ENCODE measurements at regions not wholly inside any gene's neighbourhood (a gene's known extent, or its start where the extent isn't known, plus 50 kb on each side); places are given as distances from the start of the nearest gene placed in this dataset.

DNA sequence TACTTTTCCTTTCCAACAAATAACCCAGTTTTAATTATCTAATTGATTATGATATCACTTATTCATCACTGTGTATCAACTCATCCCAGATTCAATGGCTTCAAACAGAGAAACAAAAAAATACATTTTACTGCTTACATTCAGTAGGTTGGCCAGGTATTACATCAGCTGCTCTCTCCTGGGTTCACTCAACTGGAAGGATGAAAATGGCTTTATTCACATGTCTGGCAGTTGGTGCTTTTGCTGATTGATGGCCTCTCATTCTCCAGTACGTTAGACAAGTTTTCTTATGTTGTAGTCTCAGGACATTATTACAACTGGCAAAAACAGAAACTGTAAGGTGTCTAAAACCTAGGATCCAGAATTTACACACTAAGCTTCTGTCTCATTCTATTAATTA is 811.0 kb upstream of the ALCAM start:
- H3K9me3 ChIP-seq (ENCODE audit: control insufficient read depth, insufficient read depth, low read depth, low read length), result no peaks in the 10 kb centered on the region
- H3K9ac ChIP-seq (ENCODE audit: low read length), result no peak overlapping the region
- no peaks in the 10 kb centered on the region for H3K27me3 ChIP-seq (ENCODE audit: control insufficient read depth, insufficient read depth, low read length)
- H3K4me3 ChIP-seq (ENCODE audit: low read depth, low read length), result no peak overlapping the region
- H3K27ac ChIP-seq (ENCODE audit: low read depth, low read length), result no peak overlapping the region
- H3K36me3 ChIP-seq (ENCODE audit: control insufficient read depth, insufficient read depth, low read length), result no peaks in the 10 kb centered on the region
- no peaks in the 10 kb centered on the region for H3K4me1 ChIP-seq (ENCODE audit: control insufficient read depth, insufficient read depth, low read length)

DNA sequence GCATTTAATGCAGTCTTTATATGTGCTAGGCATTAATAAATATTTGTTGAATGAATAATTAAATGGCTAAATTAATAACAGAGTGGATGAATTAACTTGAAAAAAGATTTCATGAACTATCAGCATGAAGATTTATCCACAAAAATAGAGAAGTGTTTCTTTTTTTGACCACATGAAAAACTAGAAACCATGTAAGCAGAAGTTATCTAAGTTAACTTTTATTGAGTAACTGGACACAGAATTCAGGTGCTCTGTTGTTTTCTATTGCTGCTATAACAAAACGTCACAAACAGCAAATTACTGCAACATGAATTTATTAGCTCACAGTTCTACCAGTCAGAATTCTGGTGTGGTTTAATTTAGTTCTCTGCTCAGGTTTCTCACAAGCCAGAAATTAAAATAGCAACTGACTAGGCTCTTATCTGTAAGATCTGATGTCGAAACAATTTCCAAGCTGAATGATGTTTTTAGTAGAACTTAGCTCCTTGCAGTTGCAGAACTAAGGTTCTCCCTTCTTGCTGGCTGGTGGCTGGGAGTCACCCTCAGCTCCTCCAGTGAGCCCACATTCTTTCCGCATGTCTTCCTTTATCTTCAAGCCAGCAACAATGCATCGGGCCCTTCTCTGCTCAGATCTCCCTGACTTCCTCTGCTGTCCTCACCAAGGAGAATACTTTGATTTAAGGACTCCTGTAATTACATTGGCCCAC is 810.2 kb upstream of the ALCAM start:
- H3K27ac ChIP-seq (ENCODE audit: low read depth, low read length), result no peak overlapping the region
- no peaks in the 10 kb centered on the region for H3K4me1 ChIP-seq (ENCODE audit: control insufficient read depth, insufficient read depth, low read length)
- H3K36me3 ChIP-seq (ENCODE audit: control insufficient read depth, insufficient read depth, low read length), result no peaks in the 10 kb centered on the region
- H3K9ac ChIP-seq (ENCODE audit: low read length), result no peak overlapping the region
- no peaks in the 10 kb centered on the region for H3K27me3 ChIP-seq (ENCODE audit: control insufficient read depth, insufficient read depth, low read length)
- no peaks in the 10 kb centered on the region for H3K9me3 ChIP-seq (ENCODE audit: control insufficient read depth, insufficient read depth, low read depth, low read length)
- no peak overlapping the region for H3K4me3 ChIP-seq (ENCODE audit: low read depth, low read length)

DNA sequence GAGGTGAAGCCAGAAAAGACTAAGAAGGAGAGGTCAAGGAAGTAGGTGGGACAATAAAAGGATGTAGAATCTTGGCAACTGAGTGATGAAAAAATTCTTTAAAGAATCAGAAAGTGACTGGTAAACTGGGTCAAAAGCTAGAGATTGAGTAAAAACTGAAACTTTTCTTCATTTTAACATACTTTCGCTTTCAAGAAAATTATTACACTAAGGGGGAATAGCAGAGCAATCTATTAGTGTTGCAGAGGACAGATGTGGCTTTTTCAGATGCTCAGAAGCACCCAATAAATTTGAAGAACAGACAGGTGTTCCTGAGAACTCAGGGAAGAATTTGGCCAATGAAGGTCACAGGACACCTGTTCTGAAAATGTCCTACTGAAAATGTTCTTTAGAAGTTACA is 805.4 kb upstream of the ALCAM start:
- Histone ChIP-seq H3K9ac (ENCODE audit: low read length) (no peak overlapping the region), H3K36me3 (ENCODE audit: control insufficient read depth, insufficient read depth, low read length) (no peaks in the 10 kb centered on the region), H3K4me3 (ENCODE audit: low read depth, low read length) (no peak overlapping the region), H3K27me3 (ENCODE audit: control insufficient read depth, insufficient read depth, low read length) (no peaks in the 10 kb centered on the region), H3K4me1 (ENCODE audit: control insufficient read depth, insufficient read depth, low read length) (no peaks in the 10 kb centered on the region), H3K9me3 (ENCODE audit: control insufficient read depth, insufficient read depth, low read depth, low read length) (no peaks in the 10 kb centered on the region), H3K27ac (ENCODE audit: low read depth, low read length) (no peak overlapping the region)

DNA sequence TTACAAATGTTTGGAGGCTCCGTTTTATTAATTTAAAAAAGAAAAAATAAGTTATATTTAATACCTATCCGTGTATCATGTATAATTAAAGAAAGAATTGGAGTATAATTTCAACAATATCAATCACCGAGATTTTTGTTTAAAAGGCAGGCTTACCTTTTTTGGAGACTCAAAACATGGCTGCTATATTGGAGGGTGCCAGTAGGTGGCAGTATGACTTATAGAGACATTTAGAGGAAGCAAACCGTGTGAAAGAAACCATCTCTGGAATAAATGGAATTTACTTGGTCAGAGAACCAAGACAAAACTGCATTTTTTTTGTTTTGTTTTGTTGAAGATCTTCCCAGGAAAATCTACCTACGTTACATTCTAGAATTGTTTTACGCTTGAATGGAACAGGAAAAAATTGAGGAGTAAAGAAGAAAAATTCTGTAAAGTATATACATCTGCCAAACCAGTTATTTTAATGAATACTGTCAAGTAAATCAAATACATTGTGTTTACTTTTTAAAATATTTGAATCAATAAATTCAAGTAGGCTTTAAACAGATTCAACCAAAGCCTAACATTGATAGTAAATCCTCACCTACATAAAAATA is 802.6 kb upstream of the ALCAM start:
- H3K4me3 ChIP-seq (ENCODE audit: low read depth, low read length), result no peak overlapping the region
- H3K9me3 ChIP-seq (ENCODE audit: control insufficient read depth, insufficient read depth, low read depth, low read length), result no peaks in the 10 kb centered on the region
- no peaks in the 10 kb centered on the region for H3K36me3 ChIP-seq (ENCODE audit: control insufficient read depth, insufficient read depth, low read length)
- no peaks in the 10 kb centered on the region for H3K27me3 ChIP-seq (ENCODE audit: control insufficient read depth, insufficient read depth, low read length)
- no peaks in the 10 kb centered on the region for H3K4me1 ChIP-seq (ENCODE audit: control insufficient read depth, insufficient read depth, low read length)
- H3K9ac ChIP-seq (ENCODE audit: low read length), result no peak overlapping the region
- H3K27ac ChIP-seq (ENCODE audit: low read depth, low read length), result no peak overlapping the region

DNA sequence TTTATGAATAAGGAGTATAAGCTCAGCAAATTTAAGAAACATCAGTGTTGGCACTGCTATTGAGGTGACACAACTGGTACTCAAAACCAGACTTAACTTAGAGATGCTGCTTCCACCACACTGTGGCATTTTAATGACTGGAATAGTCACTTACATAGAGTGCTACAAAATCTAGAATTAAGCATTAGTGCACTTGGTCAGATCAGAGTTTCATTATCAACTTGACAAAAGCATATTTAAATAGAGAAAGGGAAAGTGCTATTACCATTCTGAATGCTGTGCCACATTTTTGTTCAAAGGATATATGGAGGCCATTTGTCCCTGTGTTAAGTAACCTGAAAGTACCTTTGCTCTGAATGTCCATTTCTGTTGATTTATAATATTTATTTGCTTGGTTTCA is 800.7 kb upstream of the ALCAM start:
- Histone ChIP-seq H3K9me3 (ENCODE audit: control insufficient read depth, insufficient read depth, low read depth, low read length) (no peaks in the 10 kb centered on the region), H3K9ac (ENCODE audit: low read length) (no peak overlapping the region), H3K4me1 (ENCODE audit: control insufficient read depth, insufficient read depth, low read length) (no peaks in the 10 kb centered on the region), H3K27me3 (ENCODE audit: control insufficient read depth, insufficient read depth, low read length) (no peaks in the 10 kb centered on the region), H3K36me3 (ENCODE audit: control insufficient read depth, insufficient read depth, low read length) (no peaks in the 10 kb centered on the region), H3K27ac (ENCODE audit: low read depth, low read length) (no peak overlapping the region), H3K4me3 (ENCODE audit: low read depth, low read length) (no peak overlapping the region)

DNA sequence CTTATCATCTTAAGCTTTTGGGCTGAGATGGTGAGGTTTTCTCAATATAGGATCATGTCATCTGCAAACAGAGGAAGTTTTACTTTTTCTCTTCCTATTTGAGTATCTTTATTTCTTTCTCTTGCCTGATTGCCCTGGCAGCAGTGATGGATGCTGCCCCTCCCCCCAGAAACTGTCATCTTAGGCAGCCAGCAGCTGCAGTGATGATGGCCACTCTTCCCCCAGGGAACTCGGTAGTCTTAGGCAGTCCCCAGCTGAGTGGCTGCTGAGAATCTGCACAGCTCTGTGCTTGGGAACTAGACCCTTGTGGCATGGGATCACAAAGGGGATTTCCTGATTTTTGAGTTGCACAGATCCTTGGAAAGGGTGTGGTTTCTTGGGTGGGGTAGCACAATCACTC is 791.1 kb upstream of the ALCAM start:
- Histone ChIP-seq H3K4me3 (ENCODE audit: low read depth, low read length) (no peak overlapping the region), H3K9me3 (ENCODE audit: control insufficient read depth, insufficient read depth, low read depth, low read length) (peaks cover 52% of the 10 kb centered on the region), H3K27ac (ENCODE audit: low read depth, low read length) (no peak overlapping the region), H3K9ac (ENCODE audit: low read length) (no peak overlapping the region), H3K4me1 (ENCODE audit: control insufficient read depth, insufficient read depth, low read length) (no peaks in the 10 kb centered on the region), H3K36me3 (ENCODE audit: control insufficient read depth, insufficient read depth, low read length) (no peaks in the 10 kb centered on the region), H3K27me3 (ENCODE audit: control insufficient read depth, insufficient read depth, low read length) (no peaks in the 10 kb centered on the region)

DNA sequence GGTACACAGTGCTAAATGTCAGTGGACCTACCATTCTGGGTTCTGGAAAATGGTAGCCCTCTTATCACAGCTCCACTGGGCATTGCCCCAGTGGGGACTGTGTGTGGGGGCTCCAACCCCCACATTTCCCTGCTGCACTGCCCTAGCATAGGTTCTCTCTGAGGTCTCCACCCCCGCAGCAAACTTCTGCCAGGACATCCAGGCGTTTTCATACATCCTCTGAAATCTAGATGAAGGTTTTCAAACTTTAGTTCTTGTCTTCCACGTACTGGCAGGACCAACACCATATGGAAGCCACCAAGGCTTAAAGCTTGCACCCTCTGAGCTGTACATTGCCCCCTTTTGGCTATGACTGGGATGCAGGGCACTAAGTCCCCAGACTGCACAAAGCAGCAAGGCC is 788.2 kb upstream of the ALCAM start:
- Histone ChIP-seq H3K27ac (ENCODE audit: low read depth, low read length) (no peak overlapping the region), H3K4me1 (ENCODE audit: control insufficient read depth, insufficient read depth, low read length) (no peaks in the 10 kb centered on the region), H3K9ac (ENCODE audit: low read length) (no peak overlapping the region), H3K4me3 (ENCODE audit: low read depth, low read length) (no peak overlapping the region), H3K27me3 (ENCODE audit: control insufficient read depth, insufficient read depth, low read length) (no peaks in the 10 kb centered on the region), H3K36me3 (ENCODE audit: control insufficient read depth, insufficient read depth, low read length) (no peaks in the 10 kb centered on the region), H3K9me3 (ENCODE audit: control insufficient read depth, insufficient read depth, low read depth, low read length) (peaks cover 56% of the 10 kb centered on the region)

DNA sequence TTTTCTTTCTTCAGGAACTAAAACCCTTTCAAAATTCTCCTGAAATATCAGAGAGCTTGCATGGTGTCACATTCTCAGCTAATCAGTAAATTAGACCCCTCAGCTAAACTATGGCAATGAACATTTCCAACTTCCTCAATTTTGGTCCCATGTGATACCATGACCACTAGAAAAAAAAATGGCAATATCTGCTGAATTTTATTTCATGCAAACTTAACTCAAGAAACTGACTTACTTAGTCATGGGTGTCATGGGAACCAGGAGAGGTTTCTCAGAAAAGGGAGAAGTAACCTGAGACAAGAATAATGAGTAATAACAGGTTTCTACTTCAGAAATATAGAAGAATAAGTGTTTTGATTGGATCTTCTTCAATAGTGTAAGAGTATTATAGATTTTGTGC is 784.6 kb upstream of the ALCAM start:
- Histone ChIP-seq H3K36me3 (ENCODE audit: control insufficient read depth, insufficient read depth, low read length) (no peaks in the 10 kb centered on the region), H3K27me3 (ENCODE audit: control insufficient read depth, insufficient read depth, low read length) (no peaks in the 10 kb centered on the region), H3K4me3 (ENCODE audit: low read depth, low read length) (no peak overlapping the region), H3K9ac (ENCODE audit: low read length) (no peak overlapping the region), H3K4me1 (ENCODE audit: control insufficient read depth, insufficient read depth, low read length) (no peaks in the 10 kb centered on the region), H3K27ac (ENCODE audit: low read depth, low read length) (no peak overlapping the region), H3K9me3 (ENCODE audit: control insufficient read depth, insufficient read depth, low read depth, low read length) (peaks cover 33% of the 10 kb centered on the region)

DNA sequence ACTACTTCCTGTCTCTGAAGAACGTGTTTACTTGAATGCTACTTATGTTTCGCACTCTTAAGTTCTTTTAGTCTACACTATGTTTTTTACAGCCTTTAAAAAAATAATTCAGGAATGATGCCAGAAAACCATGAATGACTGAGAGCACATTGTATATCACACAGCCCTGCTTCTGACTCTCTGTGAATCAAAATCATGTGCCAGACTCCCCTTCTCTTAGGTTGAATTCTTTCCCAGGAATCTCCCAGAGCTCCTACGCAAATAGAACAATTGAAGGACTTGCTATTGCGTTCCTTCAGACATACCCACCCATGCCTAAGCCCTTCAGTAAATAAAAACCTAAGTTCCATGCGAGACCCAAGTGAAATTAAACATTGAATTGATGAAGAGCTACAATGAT is 782.0 kb upstream of the ALCAM start:
- H3K36me3 ChIP-seq (ENCODE audit: control insufficient read depth, insufficient read depth, low read length), result no peaks in the 10 kb centered on the region
- H3K9me3 ChIP-seq (ENCODE audit: control insufficient read depth, insufficient read depth, low read depth, low read length), result peaks cover 8% of the 10 kb centered on the region
- H3K27me3 ChIP-seq (ENCODE audit: control insufficient read depth, insufficient read depth, low read length), result no peaks in the 10 kb centered on the region
- no peak overlapping the region for H3K27ac ChIP-seq (ENCODE audit: low read depth, low read length)
- no peaks in the 10 kb centered on the region for H3K4me1 ChIP-seq (ENCODE audit: control insufficient read depth, insufficient read depth, low read length)
- no peak overlapping the region for H3K9ac ChIP-seq (ENCODE audit: low read length)
- no peak overlapping the region for H3K4me3 ChIP-seq (ENCODE audit: low read depth, low read length)

DNA sequence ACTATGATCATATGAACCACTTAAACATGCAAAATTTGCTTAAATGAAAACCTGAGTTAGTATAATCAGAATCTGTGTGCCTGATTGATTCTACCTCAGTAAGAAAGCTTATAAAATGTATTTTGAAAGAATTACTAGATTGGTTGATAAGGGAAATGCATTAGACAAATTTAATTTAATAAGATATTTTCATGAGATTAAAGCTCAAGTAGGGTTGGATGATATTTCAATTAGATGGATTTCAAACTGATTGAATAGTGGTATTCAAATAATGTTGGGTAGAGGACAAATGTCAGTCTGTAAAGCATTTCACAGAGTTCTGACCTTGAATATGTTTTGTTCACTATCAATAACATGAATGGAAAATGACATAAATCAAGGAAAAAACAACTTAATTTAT is 780.4 kb upstream of the ALCAM start:
- Histone ChIP-seq H3K4me3 (ENCODE audit: low read depth, low read length) (no peak overlapping the region), H3K36me3 (ENCODE audit: control insufficient read depth, insufficient read depth, low read length) (no peaks in the 10 kb centered on the region), H3K9me3 (ENCODE audit: control insufficient read depth, insufficient read depth, low read depth, low read length) (no peaks in the 10 kb centered on the region), H3K9ac (ENCODE audit: low read length) (no peak overlapping the region), H3K4me1 (ENCODE audit: control insufficient read depth, insufficient read depth, low read length) (no peaks in the 10 kb centered on the region), H3K27ac (ENCODE audit: low read depth, low read length) (no peak overlapping the region), H3K27me3 (ENCODE audit: control insufficient read depth, insufficient read depth, low read length) (no peaks in the 10 kb centered on the region)

DNA sequence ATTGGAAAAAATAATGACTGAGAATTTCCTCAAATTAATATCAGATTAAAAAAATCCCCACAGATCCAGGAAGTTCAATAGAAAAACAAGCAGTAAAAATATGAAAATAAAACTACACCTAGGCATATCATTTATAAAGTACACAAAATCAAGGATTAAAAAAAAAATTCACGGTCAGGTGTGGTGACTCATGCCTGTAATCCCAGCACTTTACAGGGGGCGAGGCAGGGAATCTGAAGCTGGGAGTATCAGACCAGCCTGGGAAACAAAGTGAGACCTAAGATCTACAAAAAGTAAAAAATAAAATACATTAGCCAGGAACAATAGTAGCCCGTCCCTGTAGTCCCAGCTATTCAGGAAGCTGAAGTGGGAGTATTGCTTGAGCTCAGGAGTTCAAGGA is 778.3 kb upstream of the ALCAM start:
- H3K27me3 ChIP-seq (ENCODE audit: control insufficient read depth, insufficient read depth, low read length), result no peaks in the 10 kb centered on the region
- H3K4me1 ChIP-seq (ENCODE audit: control insufficient read depth, insufficient read depth, low read length), result no peaks in the 10 kb centered on the region
- H3K36me3 ChIP-seq (ENCODE audit: control insufficient read depth, insufficient read depth, low read length), result no peaks in the 10 kb centered on the region
- no peaks in the 10 kb centered on the region for H3K9me3 ChIP-seq (ENCODE audit: control insufficient read depth, insufficient read depth, low read depth, low read length)
- no peak overlapping the region for H3K27ac ChIP-seq (ENCODE audit: low read depth, low read length)
- H3K4me3 ChIP-seq (ENCODE audit: low read depth, low read length), result no peak overlapping the region
- H3K9ac ChIP-seq (ENCODE audit: low read length), result no peak overlapping the region
